Esophagus squamous epithelium (tissue), 5 donors: ENCODE measurements at regions not wholly inside any gene's neighbourhood (a gene's known extent, or its start where the extent isn't known, plus 50 kb on each side); places are given as distances from the start of the nearest gene placed in this dataset.

Experiments
- DNase-seq: peaks from one replicate; lab custom pipeline; 2025; lab: John Stamatoyannopoulos, UW
- H3K27ac ChIP-seq, 4 donors: fragments of 200-600 bp; sonication (generic); one replicate each; pipeline ENCODE4 v1.5.1; 2016 to 2019; ENCODE audit warnings: mild to moderate bottlenecking in 1 of 4
- H3K27me3 ChIP-seq, 4 donors: fragments of 200-600 bp; sonication (generic); 1 replicate in 3 of 4; 2 replicates in 1 of 4; pipeline versions ENCODE4 v1.5.1 to v1.6.0; 2017 to 2021; ENCODE audit warnings: antibody characterized with exemption in 1 of 4
- H3K36me3 ChIP-seq, 3 donors: fragments of 200-600 bp; sonication (generic); one replicate each; pipeline ENCODE4 v1.5.1; 2016 to 2019
- H3K4me1 ChIP-seq, 3 donors: fragments of 200-600 bp; sonication (generic); one replicate each; pipeline ENCODE4 v1.5.1; 2017 to 2019
- H3K4me3 ChIP-seq, 4 donors: fragments of 200-600 bp; sonication (generic); 1 replicate in 3 of 4; 2 replicates in 1 of 4; pipeline ENCODE4 v1.5.1; 2016 to 2019; ENCODE audit warnings: mild to moderate bottlenecking in 2 of 4, moderate library complexity in 1 of 4
- H3K9me3 ChIP-seq, 3 donors: fragments of 200-600 bp; sonication (generic); one replicate each; pipeline ENCODE4 v1.5.1; 2016 to 2019
- POLR2A ChIP-seq, 4 donors: fragments of 450-650 bp; IDR thresholded peaks; one replicate each; pipeline ENCODE4 v1.6.1; 2017; ENCODE audit warnings: antibody characterized with exemption in 4 of 4, mild to moderate bottlenecking in 4 of 4, moderate library complexity in 3 of 4
- WGBS, 2 donors: methylation state at CpG; one replicate each; pipeline ENCODE4 v1.1.5; 2018; 5-methylcytosine and 5-hydroxymethylcytosine counted together
- intact Hi-C: fragments of 100-400 bp; cut with DNase I; formaldehyde crosslinking; loops from one replicate; pipeline ENCODE4 v1.15.0; 2022
- TF ChIP-seq, protein P1 (sequence below), 6 experiments: fragments of 450-650 bp in 4 of 6; fragments of 200-600 bp in 2 of 6; sonication (generic) in 2 of 6; IDR thresholded peaks; one replicate each; pipeline ENCODE4 v1.5.1; 2016 to 2019; ENCODE audit warnings: antibody characterized with exemption in 6 of 6, mild to moderate bottlenecking in 4 of 6, moderate library complexity in 4 of 6
- donor health status: DM: yes; HTN: yes; CAD: no.

DNA sequence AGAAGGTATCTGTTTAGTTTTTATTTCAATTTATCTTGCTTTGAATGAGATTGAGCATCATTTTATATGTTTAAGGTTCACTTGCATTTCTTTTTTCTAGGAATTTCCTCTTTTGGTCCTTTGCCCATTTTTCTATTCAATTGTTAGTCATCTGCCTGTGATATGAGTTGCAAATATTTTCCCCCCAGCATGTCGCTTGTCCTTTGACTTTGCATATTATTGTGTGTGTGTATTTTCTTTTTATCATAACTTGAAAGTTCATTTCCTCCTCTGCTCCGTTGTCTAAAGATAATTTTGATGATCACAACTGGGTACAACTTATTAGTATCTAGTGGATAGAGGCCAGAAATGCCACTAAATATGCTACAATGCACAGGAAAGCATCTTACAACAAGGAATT lies 132.7 kb upstream of the MDFIC start:
- DNase-seq = no peak
- intact Hi-C loops = no loop called here
- Histone ChIP-seq H3K9me3 (no peaks in the 10 kb centered on the region), H3K27ac (no peak overlapping the region), H3K4me1 (no peaks in the 10 kb centered on the region), H3K4me3 (no peak overlapping the region), H3K36me3 (no peaks in the 10 kb centered on the region), H3K27me3 (no peaks in the 10 kb centered on the region)
- WGBS, 2 donors = 22% methylated on average over 2 of the region's 2 CpGs
- no peak for TF ChIP-seq POLR2A (IDR thresholded peaks at IDR 0.05)
- TF ChIP-seq, protein P1, sequence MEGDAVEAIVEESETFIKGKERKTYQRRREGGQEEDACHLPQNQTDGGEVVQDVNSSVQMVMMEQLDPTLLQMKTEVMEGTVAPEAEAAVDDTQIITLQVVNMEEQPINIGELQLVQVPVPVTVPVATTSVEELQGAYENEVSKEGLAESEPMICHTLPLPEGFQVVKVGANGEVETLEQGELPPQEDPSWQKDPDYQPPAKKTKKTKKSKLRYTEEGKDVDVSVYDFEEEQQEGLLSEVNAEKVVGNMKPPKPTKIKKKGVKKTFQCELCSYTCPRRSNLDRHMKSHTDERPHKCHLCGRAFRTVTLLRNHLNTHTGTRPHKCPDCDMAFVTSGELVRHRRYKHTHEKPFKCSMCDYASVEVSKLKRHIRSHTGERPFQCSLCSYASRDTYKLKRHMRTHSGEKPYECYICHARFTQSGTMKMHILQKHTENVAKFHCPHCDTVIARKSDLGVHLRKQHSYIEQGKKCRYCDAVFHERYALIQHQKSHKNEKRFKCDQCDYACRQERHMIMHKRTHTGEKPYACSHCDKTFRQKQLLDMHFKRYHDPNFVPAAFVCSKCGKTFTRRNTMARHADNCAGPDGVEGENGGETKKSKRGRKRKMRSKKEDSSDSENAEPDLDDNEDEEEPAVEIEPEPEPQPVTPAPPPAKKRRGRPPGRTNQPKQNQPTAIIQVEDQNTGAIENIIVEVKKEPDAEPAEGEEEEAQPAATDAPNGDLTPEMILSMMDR (IDR thresholded peaks at IDR 0.05) = no peak

DNA sequence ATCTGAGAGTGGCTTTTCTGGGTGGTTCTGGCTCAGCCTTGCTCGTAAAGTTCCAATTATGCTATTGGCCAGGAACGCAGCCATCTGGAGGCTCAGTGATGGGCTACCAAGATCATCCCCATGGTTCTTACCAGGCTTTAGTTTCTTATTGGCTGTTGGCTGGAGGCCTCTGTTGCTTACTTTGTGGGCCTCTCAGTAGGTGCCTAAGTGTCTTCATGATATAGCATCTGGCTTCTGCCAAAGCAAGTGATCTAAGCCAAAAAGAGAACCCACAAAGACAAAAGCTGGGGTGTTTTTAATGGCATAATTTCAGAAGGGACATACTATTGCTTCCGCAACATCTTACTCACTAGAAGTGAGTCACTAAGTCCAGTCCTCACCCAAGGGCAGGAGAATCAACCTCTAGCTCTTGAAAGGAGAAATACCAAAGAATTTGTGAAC lies 132.0 kb upstream of the MDFIC start:
- Histone ChIP-seq H3K36me3 (no peaks in the 10 kb centered on the region), H3K9me3 (no peaks in the 10 kb centered on the region), H3K27me3 (no peaks in the 10 kb centered on the region), H3K4me3 (no peak overlapping the region), H3K4me1 (no peaks in the 10 kb centered on the region), H3K27ac (no peak overlapping the region)
- intact Hi-C loops = no loop called here
- TF ChIP-seq POLR2A (IDR thresholded peaks at IDR 0.05) = no peak
- TF ChIP-seq, protein P1 (IDR thresholded peaks at IDR 0.05) = no peak
- DNase-seq = no peak
- WGBS, 2 donors = 42 to 46% methylated on average over 3 of the region's 3 CpGs

DNA sequence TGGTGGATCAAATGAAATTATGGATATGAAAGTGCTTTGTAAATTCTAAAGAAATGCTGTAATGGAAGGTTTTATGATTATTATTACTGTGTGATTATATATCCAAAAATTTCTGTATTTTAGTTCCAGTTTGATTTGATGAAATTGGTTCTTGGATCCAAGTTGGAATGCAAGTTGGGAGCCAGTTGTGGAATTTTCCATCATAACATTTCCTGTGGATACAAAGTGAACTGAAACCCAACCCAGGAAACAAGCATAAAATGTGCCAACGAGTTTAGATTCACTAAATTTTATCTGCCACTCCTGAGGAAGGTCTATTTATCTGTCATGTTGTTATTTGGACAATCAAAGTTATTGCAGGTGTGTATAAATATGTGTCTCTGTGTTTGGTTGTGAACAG lies 131.4 kb upstream of the MDFIC start:
- intact Hi-C loops = no loop called here
- Histone ChIP-seq H3K4me1 (no peaks in the 10 kb centered on the region), H3K4me3 (no peak overlapping the region), H3K36me3 (no peaks in the 10 kb centered on the region), H3K27ac (no peak overlapping the region), H3K27me3 (no peaks in the 10 kb centered on the region), H3K9me3 (no peaks in the 10 kb centered on the region)
- no peak for DNase-seq
- no peak for TF ChIP-seq POLR2A (IDR thresholded peaks at IDR 0.05)
- TF ChIP-seq, protein P1 (IDR thresholded peaks at IDR 0.05) = no peak
- 55 to 71% methylated on average over 1 of the region's 1 CpG for WGBS, 2 donors

DNA sequence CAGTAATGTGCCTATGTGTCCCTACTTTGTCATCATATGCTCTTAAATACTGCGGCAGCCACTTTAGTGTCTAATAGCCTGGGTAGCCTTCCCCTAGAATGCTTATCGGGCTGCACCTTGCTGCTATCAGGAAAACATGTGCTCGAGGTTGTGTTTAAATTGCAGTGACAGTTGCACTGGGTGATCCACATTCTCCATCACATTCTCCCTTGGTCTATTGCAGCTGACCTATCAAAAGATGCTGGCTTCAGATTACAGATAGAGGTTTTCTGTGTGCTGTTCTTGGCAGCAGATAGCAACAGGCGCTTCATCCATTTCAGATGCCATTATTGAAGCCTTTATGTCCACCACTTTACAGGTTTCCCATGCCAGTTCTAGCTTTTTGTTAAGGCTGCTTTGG lies 130.1 kb upstream of the MDFIC start:
- no peak for DNase-seq
- intact Hi-C loops = no loop called here
- WGBS, 2 donors = 80 to 82% methylated on average over 4 of the region's 4 CpGs

DNA sequence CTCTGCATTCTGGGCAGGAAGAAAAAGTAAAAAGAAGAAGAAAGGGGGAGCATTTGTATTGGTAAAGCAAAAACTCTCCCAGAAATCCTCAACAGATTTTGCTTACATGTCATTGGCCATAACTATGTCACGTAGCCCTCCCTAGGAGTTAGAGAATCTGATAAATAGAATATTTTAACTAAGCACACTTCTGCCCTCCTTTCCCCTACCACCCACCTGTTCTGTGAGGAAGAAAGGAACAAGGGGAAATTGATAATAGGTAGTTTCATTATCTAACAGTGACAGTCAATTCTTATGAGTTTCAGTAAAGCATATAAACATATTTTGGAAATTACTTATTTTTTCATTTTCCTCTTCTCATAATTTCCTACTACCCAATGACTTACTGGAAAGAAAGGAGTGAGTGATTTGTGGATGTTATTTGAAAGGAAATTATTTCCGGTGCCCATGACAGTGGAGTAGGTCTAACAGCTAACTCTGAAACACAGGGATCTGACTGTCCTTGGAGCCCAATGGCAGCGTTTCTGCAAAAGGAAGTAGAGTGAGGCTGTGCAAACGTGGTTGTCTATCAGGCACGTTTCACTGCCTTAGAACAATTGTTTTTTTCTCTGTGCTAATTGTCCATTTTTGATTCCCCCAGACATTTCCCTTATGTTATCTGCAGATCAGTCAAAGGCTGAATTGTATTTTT lies 128.6 kb upstream of the MDFIC start:
- Histone ChIP-seq H3K4me3 (no peak overlapping the region), H3K4me1 (no peaks in the 10 kb centered on the region), H3K9me3 (no peaks in the 10 kb centered on the region), H3K27me3 (no peaks in the 10 kb centered on the region), H3K36me3 (no peaks in the 10 kb centered on the region), H3K27ac (no peak overlapping the region)
- 51 to 57% methylated on average over 5 of the region's 5 CpGs for WGBS, 2 donors
- intact Hi-C loops = no loop called here
- no peak for DNase-seq
- no peak for TF ChIP-seq POLR2A (IDR thresholded peaks at IDR 0.05)
- TF ChIP-seq, protein P1 (IDR thresholded peaks at IDR 0.05) = no peak

More for the DNA sequence above, 130.1 kb upstream of the MDFIC start:
- Histone ChIP-seq H3K27ac (no peak overlapping the region), H3K4me1 (no peaks in the 10 kb centered on the region), H3K9me3 (no peaks in the 10 kb centered on the region), H3K36me3 (no peaks in the 10 kb centered on the region), H3K4me3 (no peak overlapping the region), H3K27me3 (no peaks in the 10 kb centered on the region)
- no peak for TF ChIP-seq POLR2A (IDR thresholded peaks at IDR 0.05)
- TF ChIP-seq, protein P1 (IDR thresholded peaks at IDR 0.05) = no peak
